ENCODE measurements at regions not wholly inside any gene's neighbourhood (a gene's known extent, or its start where the extent isn't known, plus 50 kb on each side); places are given as distances from the start of the nearest gene placed in this dataset.

DNA sequence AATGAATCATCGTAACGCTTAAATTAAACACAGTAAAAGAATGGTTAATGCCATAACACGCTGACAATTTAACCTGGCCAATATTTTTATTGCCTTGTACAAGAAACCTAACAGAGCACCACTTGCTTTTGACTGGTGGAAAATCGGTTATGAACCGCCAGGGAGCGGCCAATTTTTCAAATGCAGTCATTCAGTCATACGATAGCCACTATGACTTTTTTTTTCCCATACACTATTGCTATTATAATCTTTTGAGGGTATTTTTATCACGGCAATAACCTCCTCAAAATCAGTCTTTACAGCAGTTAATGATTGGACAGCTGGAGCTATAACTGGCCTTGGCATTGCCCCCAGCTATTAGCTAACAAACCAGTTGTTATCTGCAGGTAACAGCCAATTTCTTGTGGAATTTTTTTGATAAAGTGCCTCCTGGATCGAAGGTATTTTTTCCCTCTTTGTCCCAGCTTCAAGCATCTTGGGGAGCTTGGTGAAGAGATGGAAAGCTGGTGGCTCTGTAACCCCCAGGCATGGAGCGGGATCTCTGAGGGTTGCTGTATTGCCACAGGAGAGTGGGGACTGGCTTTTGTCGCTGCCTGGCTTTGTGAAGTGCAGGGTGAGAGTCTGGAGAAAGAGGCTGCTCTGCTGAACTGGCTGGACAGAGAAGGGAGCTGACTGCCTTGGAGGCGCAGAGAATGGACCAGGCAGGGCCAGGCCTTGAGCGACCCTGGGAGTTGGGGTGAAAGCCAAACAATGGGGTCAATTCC, 198.4 kb upstream of the ZNF536 start:
- no peaks in the 10 kb centered on the region for H3K27me3 Mint-ChIP-seq
- no peak for ATAC-seq (ENCODE audit: low read depth)
- no peak overlapping the region for H3K27ac Mint-ChIP-seq
- no peak overlapping the region for H3K4me3 Mint-ChIP-seq
- H3K9me3 Mint-ChIP-seq = no peaks in the 10 kb centered on the region
- H3K4me1 Mint-ChIP-seq = no peaks in the 10 kb centered on the region
- POLR2A ChIA-PET = no interaction called here
- DNase-seq = no peak
- no peaks in the 10 kb centered on the region for H3K36me3 Mint-ChIP-seq

DNA sequence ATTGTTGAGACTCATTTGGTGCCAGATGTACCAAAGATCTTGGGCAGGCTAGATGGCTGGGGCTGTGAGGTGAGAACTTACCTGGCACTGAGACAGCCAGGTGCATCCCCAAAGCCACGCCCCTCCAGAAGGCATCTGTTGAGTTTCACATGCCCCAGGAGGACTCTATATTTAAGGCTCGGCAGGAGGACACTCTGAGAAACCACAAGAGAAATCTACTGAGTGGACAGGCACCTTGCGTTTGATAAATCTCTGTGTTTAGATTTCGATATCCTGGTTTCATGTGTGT, 197.9 kb upstream of the ZNF536 start:
- ATAC-seq (ENCODE audit: low read depth) (no peak), DNase-seq (no peak)
- no peak overlapping the region for H3K27ac Mint-ChIP-seq
- H3K4me3 Mint-ChIP-seq = no peak overlapping the region
- no peaks in the 10 kb centered on the region for H3K9me3 Mint-ChIP-seq
- no peaks in the 10 kb centered on the region for H3K36me3 Mint-ChIP-seq
- H3K4me1 Mint-ChIP-seq = no peaks in the 10 kb centered on the region
- POLR2A ChIA-PET = no interaction called here
- H3K27me3 Mint-ChIP-seq = no peaks in the 10 kb centered on the region

DNA sequence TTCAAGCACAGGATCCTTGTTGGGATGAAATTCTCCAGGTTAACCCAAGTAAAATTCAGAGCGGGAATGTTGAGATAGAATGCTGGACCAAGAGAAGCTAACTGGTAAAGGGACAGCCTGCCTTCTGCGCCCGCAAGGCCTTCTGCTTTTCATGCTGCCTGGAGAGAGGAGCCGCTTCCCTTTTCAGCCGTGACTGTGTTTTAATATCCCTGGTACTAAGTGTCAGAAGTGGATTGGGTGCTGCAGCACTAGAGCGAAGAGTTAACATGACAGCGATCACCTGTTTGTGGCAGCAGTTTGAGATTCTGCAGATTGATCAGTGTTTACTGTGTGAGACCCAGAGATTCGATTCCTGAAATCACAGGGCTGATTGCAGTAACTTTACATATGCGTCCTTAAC, 197.4 kb upstream of the ZNF536 start:
- POLR2A ChIA-PET = no interaction called here
- Mint-ChIP-seq H3K27ac (no peak overlapping the region), H3K4me3 (no peak overlapping the region), H3K9me3 (peaks cover 2% of the 10 kb centered on the region), H3K36me3 (no peaks in the 10 kb centered on the region), H3K27me3 (peaks cover 2% of the 10 kb centered on the region), H3K4me1 (no peaks in the 10 kb centered on the region)
- ATAC-seq (ENCODE audit: low read depth) (no peak), DNase-seq (no peak)

DNA sequence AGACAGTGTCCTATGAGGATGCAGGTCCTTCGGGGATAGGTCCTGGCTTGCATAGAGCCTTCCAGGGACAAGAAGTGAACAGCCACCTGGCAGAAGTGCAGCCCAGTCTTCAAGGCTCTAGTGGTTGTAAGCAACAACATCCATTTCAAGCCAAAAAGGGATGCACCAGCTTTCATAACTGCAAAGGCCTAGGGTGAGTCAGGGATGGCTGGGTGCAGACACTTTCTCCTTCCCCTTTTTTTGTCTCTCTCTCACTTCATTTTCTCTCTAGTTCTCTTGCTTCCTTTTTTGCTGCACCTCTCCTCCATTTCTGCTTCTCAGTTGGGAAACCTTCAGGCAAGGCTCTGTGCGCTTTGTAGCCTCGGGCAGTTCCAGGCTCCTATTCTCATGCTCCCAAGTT, 196.2 kb upstream of the ZNF536 start:
- H3K36me3 Mint-ChIP-seq = no peaks in the 10 kb centered on the region
- ATAC-seq (ENCODE audit: low read depth) (no peak), DNase-seq (no peak)
- peaks cover 4% of the 10 kb centered on the region for H3K9me3 Mint-ChIP-seq
- peaks cover 2% of the 10 kb centered on the region for H3K27me3 Mint-ChIP-seq
- H3K4me1 Mint-ChIP-seq = no peaks in the 10 kb centered on the region
- no peak overlapping the region for H3K4me3 Mint-ChIP-seq
- H3K27ac Mint-ChIP-seq = no peak overlapping the region
- POLR2A ChIA-PET = no interaction called here

DNA sequence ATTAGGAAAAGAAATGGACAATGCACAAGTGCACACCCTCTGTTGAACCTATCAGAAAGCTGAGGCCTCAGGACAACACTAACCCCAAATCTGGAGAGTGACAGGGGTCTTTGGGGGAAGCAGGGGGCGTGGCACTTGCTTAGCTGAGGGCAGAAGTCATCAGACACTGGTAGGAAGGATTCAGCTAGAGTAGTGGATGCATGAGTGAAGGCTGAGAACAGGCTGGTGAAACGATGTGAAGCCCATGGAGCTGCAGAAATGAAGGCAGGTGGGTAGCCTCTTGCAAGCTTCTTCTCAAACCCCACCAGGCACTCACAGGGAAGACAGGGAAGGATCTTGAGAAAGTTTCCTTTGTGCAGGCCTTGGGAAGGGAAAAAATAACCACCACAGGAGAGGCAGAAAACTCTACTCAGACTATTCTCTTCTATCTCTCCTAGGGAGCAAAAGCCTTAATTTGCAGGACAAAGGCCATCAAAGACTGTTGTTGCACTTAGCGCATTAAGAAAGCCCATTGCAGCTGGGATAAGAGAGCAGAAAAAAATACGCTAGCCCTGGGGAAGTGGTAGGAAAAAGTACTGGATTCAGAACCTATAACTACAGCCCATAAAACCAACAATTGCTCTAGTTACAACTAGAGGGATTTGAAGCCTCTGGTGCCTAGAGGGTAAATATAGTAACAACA, 193.3 kb upstream of the ZNF536 start:
- Mint-ChIP-seq H3K27me3 (peaks cover 2% of the 10 kb centered on the region), H3K4me3 (no peak overlapping the region), H3K27ac (no peak overlapping the region), H3K9me3 (peaks cover 9% of the 10 kb centered on the region), H3K4me1 (no peaks in the 10 kb centered on the region), H3K36me3 (no peaks in the 10 kb centered on the region)
- POLR2A ChIA-PET = no interaction called here
- ATAC-seq (ENCODE audit: low read depth) = no peak
- DNase-seq = no peak

DNA sequence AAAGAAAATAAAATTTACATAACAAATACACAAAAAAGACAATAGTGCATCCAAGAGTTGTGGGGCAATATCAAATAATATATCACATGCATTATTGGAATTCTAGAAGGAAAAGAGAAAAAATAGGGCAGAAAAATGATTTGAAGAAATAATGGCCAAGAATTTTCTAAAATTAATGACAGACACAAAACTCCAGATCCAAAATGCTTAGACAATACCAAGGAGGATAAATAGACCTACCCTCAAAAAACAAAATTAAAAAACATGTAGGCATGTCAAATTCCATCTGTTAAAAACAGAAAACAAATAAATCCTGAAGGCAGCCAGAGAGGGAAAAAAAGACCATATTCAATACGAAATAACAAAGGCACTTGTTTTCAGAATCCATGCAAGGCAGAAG, 191.5 kb upstream of the ZNF536 start:
- peaks cover 15% of the 10 kb centered on the region for H3K9me3 Mint-ChIP-seq
- H3K36me3 Mint-ChIP-seq = peaks cover 3% of the 10 kb centered on the region
- POLR2A ChIA-PET = no interaction called here
- no peaks in the 10 kb centered on the region for H3K4me1 Mint-ChIP-seq
- DNase-seq (no peak), ATAC-seq (ENCODE audit: low read depth) (no peak)
- no peak overlapping the region for H3K27ac Mint-ChIP-seq
- H3K27me3 Mint-ChIP-seq = peaks cover 2% of the 10 kb centered on the region
- no peak overlapping the region for H3K4me3 Mint-ChIP-seq

DNA sequence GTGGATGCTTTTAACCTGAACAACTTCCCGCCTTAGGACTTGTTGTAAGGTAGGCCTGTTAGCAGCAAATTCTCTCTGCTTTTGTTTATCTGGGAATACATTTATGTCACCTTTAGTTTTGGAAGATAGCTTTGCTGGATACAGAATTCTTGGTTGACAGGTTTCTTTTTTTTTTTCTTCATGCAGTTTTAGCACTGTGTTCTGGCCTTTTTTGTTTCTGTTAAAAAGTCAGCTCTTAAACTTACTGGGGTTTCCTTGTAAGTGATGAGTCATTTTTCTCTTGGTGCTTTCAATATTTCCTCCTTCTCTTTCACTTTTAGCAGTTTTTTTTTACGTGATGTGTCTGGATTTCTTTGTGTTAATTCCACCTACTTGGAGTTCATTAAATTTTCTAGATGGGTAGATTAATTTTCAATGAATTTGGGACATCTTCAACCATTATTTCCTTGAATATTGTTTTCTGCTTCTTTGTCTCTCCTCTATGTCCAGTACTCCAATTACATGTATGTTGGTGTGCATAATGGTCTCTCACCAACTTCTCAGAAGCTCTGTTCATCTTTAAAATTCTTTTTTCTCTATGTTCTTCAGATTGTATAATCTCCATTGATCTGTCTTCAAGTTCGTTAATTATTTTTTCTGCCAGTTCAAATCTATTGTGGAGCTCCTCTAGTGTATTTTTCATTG, 188.2 kb upstream of the ZNF536 start:
- POLR2A ChIA-PET = no interaction called here
- H3K36me3 Mint-ChIP-seq = peaks cover 3% of the 10 kb centered on the region
- H3K27me3 Mint-ChIP-seq = peaks cover 2% of the 10 kb centered on the region
- peaks cover 15% of the 10 kb centered on the region for H3K9me3 Mint-ChIP-seq
- no peak overlapping the region for H3K27ac Mint-ChIP-seq
- H3K4me3 Mint-ChIP-seq = no peak overlapping the region
- DNase-seq = no peak
- H3K4me1 Mint-ChIP-seq = no peaks in the 10 kb centered on the region
- no peak for ATAC-seq (ENCODE audit: low read depth)

DNA sequence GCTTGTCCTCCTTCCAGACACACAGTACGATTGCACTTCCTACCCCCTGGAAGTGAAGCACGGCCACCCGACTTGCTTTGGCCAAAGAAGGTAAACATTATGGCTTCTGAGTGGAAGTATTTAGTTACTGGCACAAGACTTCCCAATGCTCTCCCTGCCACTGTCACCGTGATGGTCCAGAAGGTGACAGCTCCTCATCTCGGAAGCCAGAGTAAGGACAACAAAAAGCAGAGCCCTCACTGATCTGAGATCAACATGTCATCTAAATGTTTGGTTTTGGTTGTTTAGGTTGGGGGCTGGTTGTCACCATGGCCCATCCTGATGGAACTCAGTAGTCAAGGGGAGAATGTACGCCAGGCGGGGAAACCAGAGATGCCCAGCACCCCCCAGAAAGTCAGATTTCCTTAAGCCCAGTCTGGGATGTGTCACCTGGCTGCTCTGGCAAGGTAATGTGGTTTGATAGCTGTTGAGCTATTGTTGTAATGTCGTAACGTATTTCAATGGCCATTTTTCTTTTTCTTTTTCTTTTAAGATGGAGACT, 170.1 kb upstream of the ZNF536 start:
- Mint-ChIP-seq H3K36me3 (no peaks in the 10 kb centered on the region), H3K27me3 (no peaks in the 10 kb centered on the region), H3K9me3 (no peaks in the 10 kb centered on the region), H3K4me1 (no peaks in the 10 kb centered on the region), H3K27ac (no peak overlapping the region), H3K4me3 (no peak overlapping the region)
- POLR2A ChIA-PET = no interaction called here
- DNase-seq = no peak
- no peak for ATAC-seq (ENCODE audit: low read depth)

DNA sequence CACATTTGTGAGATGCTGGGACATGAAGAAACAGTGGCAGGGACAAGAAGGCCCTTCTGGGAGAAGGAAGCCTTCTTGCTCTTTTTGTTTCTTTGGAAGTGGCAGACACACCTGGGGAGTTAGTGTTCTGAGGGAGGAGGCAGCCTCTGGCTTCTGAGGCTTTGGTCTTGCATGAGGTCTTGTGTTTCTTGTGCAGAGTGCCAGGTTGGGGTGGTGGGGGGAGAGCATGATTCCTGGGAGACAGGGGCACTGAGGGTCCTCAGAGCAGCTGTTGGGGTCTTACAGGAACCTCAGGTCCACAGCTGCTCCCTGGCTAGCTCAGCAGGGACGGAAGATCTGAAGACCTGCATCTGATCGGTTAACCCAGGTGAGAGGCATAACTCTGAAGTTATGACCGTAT, 167.5 kb upstream of the ZNF536 start:
- no peak overlapping the region for H3K4me3 Mint-ChIP-seq
- no peaks in the 10 kb centered on the region for H3K4me1 Mint-ChIP-seq
- no peaks in the 10 kb centered on the region for H3K9me3 Mint-ChIP-seq
- H3K36me3 Mint-ChIP-seq = no peaks in the 10 kb centered on the region
- H3K27ac Mint-ChIP-seq = no peak overlapping the region
- no peak for DNase-seq
- no peak for ATAC-seq (ENCODE audit: low read depth)
- POLR2A ChIA-PET = no interaction called here
- no peaks in the 10 kb centered on the region for H3K27me3 Mint-ChIP-seq

DNA sequence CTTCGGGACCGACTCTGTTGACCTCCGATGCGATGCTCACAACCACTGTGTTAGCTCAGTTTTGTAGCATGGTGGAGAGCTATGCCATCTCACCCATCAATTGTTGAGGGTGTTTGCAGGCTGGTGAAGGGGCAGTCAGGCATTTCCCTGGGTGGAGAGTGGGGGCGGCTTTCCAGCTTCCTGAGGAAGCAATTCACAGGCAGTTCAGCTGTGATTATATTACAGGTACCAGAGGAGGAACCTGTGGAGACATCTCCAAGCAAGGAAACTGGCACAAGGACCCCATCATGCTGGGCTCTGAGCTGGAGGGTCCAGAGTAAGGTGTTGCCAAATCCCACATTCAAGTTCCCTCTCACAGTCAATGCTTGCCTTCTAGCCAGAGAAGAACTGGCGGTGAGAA, 166.0 kb upstream of the ZNF536 start:
- no peak for DNase-seq
- Mint-ChIP-seq H3K9me3 (no peaks in the 10 kb centered on the region), H3K27me3 (no peaks in the 10 kb centered on the region), H3K27ac (no peak overlapping the region), H3K4me1 (no peaks in the 10 kb centered on the region), H3K4me3 (no peak overlapping the region), H3K36me3 (no peaks in the 10 kb centered on the region)
- POLR2A ChIA-PET = no interaction called here
- ATAC-seq (ENCODE audit: low read depth) = no peak

DNA sequence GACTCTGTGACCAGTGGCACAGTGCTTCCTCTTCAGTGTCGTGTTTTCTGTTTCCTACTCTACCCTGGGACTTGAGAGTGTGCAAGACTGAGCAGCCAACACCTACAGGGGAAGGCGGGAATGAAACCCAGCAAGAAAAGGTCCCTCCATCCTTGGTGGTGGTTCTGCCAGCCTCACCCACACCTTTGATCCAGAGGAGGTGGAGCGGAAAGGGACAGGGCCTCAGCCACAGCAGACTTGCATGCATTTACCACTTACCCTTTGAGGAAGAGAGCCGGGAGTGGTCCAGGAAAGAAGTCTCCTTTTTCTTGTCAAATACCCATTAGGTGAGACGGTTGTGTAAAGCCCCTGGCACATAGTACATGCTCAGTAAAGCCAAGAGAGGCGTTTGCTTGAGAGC, 164.8 kb upstream of the ZNF536 start:
- no peaks in the 10 kb centered on the region for H3K9me3 Mint-ChIP-seq
- no peaks in the 10 kb centered on the region for H3K4me1 Mint-ChIP-seq
- no peak overlapping the region for H3K4me3 Mint-ChIP-seq
- no peaks in the 10 kb centered on the region for H3K27me3 Mint-ChIP-seq
- POLR2A ChIA-PET = no interaction called here
- H3K36me3 Mint-ChIP-seq = no peaks in the 10 kb centered on the region
- ATAC-seq (ENCODE audit: low read depth) = no peak
- H3K27ac Mint-ChIP-seq = no peak overlapping the region
- no peak for DNase-seq

DNA sequence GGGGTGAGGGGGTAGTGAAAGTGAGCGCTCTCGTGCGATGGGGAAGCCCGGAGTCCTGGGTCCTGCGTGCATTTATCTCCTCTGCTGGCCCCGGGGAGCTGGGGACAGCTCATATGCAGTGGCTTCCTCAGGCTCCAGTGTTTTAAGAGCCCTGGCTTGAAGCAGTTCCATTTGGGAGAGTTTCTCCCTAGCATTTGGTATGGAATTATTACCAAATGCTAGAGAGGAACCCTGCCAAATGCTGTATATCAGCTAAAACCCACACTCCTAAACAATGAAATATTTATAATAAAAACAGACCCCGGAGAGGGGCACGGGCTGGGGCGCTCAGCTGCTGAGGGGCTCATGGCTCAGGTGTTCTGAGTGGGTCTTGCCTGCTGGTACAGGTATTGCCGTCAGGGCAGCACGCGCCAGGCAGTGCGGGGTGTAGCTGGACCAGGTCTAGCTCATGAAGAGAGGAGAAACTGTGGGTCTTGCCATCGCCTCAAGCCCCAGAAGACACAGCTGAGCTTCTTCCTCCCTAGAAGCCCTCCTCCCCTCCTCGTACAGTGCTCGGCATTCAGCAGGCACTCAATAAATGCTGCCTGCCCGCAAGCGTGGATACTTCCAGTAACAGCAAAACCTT, 163.6 kb upstream of the ZNF536 start:
- no peaks in the 10 kb centered on the region for H3K36me3 Mint-ChIP-seq
- POLR2A ChIA-PET = no interaction called here

DNA sequence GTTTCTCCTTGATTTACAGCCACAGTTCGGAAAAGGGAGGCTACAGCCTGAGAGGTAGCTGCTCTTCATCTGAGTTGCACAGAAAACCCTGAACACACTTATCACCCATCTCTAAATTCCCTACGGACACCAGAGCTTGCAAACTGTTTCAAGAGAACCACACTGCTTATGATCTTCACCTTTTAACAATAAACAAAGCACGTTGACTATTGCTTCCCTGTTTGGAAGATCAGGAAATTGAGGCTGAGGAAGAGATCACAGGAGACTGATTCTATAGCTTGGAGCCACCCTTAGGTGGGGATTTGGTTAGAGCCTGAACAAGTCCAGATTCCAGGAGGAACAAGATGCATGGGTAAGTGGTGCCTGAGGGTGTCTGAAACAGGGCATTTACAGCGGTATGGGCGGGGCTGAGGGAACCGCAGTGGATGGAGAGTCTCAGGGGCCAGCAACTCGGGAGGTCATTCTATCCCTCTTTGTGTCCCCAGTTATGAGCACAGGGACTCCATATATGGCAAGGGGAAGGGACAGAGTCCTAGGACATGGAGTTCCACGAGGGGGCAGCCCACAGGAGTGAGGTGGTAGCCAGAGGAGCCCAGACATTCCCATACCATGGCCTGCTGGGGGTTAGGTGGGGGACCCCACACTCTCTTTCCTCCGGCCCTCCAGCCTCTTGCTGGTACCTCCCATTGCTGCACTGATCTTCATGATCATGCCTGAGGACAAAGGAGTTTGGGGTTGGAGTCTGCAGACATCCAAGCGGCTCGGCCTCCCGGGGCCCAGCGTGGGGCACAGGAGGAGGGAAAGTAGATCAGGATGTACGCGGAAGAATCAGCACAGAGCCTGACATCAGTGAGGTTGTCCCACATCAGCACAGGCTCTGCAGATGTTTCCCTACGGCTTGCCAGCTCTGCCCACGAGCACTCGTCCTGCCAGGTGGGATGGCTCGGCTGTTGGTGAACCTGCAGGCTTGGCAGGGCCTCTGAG, 162.3 kb upstream of the ZNF536 start:
- no peaks in the 10 kb centered on the region for H3K9me3 Mint-ChIP-seq
- no peaks in the 10 kb centered on the region for H3K36me3 Mint-ChIP-seq
- no peak overlapping the region for H3K27ac Mint-ChIP-seq
- no peak overlapping the region for H3K4me3 Mint-ChIP-seq
- DNase-seq (no peak), ATAC-seq (ENCODE audit: low read depth) (no peak)
- H3K27me3 Mint-ChIP-seq = no peaks in the 10 kb centered on the region
- H3K4me1 Mint-ChIP-seq = peaks cover 4% of the 10 kb centered on the region
- POLR2A ChIA-PET = no interaction called here

More for the DNA sequence above, 163.6 kb upstream of the ZNF536 start:
- no peaks in the 10 kb centered on the region for H3K27me3 Mint-ChIP-seq
- H3K9me3 Mint-ChIP-seq = no peaks in the 10 kb centered on the region
- no peak overlapping the region for H3K4me3 Mint-ChIP-seq
- ATAC-seq (ENCODE audit: low read depth) (no peak), DNase-seq (no peak)
- H3K4me1 Mint-ChIP-seq = no peaks in the 10 kb centered on the region
- no peak overlapping the region for H3K27ac Mint-ChIP-seq

All from activated naive CD8-positive, alpha-beta T cell treated with anti-CD3 and anti-CD28 coated beads, Interleukin-2, amount 10 ng/mL, durations not matched to agents 7 days and 5 days (primary cell).